Right lobe of liver (tissue), 4 donors: ENCODE measurements at regions not wholly inside any gene's neighbourhood (a gene's known extent, or its start where the extent isn't known, plus 50 kb on each side); places are given as distances from the start of the nearest gene placed in this dataset.

Experiments used
- POLR2A ChIP-seq: fragments of 450-650 bp; IDR thresholded peaks from one replicate; pipeline ENCODE4 v1.6.1; 2017; ENCODE audit warnings: antibody characterized with exemption, mild to moderate bottlenecking
- TF ChIP-seq, protein P1 (sequence below), 4 donors: fragments of 200-600 bp in 3 of 4; fragments of 450-650 bp in 1 of 4; IDR thresholded peaks; one replicate each; pipeline versions ENCODE4 v1.5.1 to v1.8.0; 2016 to 2022; ENCODE audit warnings: antibody characterized with exemption in 4 of 4, mild to moderate bottlenecking in 2 of 4
- donor health status: DM: no; HTN: no; CAD: no.
- donor health status: DM: no; HTN: no; CAD: no.
- donor health status: DM: no; HTN: yes; CAD: no.

DNA sequence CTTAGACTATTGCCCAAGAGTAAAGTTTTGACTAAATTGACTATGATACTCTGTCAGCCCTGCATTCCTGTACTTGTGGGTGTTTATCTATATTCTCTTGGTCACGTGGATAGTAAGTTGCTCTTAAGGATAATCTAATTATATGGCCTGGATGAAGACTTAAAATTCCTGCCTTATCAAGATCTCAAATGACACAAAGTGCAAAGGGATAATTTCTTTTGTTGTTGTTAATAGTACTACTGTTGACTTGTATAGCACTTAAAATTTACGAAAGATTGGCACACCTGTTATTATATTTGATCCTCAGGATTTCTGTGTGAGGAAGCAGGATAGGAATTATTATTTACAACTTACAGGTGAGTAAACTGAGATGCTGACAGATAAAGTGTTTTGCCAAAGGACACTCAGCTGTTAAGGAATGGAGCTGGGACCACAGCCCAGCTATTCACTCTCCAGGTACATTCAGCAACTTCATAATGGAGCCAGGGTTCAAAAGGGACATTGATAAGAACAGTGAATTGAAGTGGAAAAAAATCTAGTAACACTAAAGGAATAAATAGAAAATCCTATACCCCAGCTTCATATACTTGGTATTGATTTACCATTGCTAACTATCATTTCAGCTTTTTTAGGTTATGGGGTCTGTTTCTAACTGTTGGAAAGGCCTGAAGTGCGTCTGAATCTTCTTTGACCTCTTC lies 53.4 kb upstream of the EVL start:
- TF ChIP-seq, protein P1, sequence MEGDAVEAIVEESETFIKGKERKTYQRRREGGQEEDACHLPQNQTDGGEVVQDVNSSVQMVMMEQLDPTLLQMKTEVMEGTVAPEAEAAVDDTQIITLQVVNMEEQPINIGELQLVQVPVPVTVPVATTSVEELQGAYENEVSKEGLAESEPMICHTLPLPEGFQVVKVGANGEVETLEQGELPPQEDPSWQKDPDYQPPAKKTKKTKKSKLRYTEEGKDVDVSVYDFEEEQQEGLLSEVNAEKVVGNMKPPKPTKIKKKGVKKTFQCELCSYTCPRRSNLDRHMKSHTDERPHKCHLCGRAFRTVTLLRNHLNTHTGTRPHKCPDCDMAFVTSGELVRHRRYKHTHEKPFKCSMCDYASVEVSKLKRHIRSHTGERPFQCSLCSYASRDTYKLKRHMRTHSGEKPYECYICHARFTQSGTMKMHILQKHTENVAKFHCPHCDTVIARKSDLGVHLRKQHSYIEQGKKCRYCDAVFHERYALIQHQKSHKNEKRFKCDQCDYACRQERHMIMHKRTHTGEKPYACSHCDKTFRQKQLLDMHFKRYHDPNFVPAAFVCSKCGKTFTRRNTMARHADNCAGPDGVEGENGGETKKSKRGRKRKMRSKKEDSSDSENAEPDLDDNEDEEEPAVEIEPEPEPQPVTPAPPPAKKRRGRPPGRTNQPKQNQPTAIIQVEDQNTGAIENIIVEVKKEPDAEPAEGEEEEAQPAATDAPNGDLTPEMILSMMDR (IDR thresholded peaks at IDR 0.05) = no peak
- TF ChIP-seq POLR2A = no peak
